HL-60 (cell line): ENCODE measurements at regions not wholly inside any gene's neighbourhood (a gene's known extent, or its start where the extent isn't known, plus 50 kb on each side); places are given as distances from the start of the nearest gene placed in this dataset.
"Not testable (repeated sequence)": the region's sequence is repeated elsewhere in the genome, so short reads cannot be mapped to it uniquely, and the experiment has no call there.

Experiments
- DNase-seq, 2 experiments: peaks; one replicate each; pipeline ENCODE4 v3.0.0-alpha.2; 2010 to 2020; ENCODE audit warnings: low read depth in 1 of 2, low spot score in 1 of 2
- H3K27ac ChIP-seq: fragments of 250-450 bp; sonication (Bioruptor Pico); replicated peaks from 2 replicates; pipeline ENCODE4 v1.5.1; 2020; ENCODE audit warnings: mild to moderate bottlenecking, moderate library complexity
- H3K27me3 ChIP-seq: fragments of 250-450 bp; sonication (Bioruptor Pico); 2 replicates; pipeline ENCODE4 v1.5.1; 2021; ENCODE audit warnings: mild to moderate bottlenecking, moderate library complexity; ENCODE audit not compliant: insufficient read depth, poor library complexity, severe bottlenecking
- H3K4me3 ChIP-seq: replicated peaks from 2 replicates; pipeline ENCODE4 v1.5.1; 2011; ENCODE audit warnings: mild to moderate bottlenecking, control low read depth, low read length; ENCODE audit not compliant: insufficient read depth
- CTCF ChIP-seq: IDR thresholded peaks from one replicate; pipeline ENCODE4 v1.5.1; 2011; ENCODE audit warnings: low read length, control low read depth, inconsistent platforms; ENCODE audit not compliant: insufficient read depth
- GABPA ChIP-seq: IDR thresholded peaks from 2 replicates; pipeline ENCODE4 v1.6.1; 2012; ENCODE audit warnings: low read depth
- POLR2AphosphoS5 ChIP-seq: IDR thresholded peaks from 2 replicates; pipeline ENCODE4 v1.6.1; 2012; ENCODE audit warnings: low read depth
- SPI1 ChIP-seq: IDR thresholded peaks from 2 replicates; pipeline ENCODE4 v1.6.1; 2012; ENCODE audit warnings: low read depth, mild to moderate bottlenecking, borderline replicate concordance
- TF ChIP-seq, protein P1 (sequence below): IDR thresholded peaks from 2 replicates; pipeline ENCODE4 v1.6.1; 2012; ENCODE audit warnings: low read depth; ENCODE audit not compliant: insufficient replicate concordance

DNA sequence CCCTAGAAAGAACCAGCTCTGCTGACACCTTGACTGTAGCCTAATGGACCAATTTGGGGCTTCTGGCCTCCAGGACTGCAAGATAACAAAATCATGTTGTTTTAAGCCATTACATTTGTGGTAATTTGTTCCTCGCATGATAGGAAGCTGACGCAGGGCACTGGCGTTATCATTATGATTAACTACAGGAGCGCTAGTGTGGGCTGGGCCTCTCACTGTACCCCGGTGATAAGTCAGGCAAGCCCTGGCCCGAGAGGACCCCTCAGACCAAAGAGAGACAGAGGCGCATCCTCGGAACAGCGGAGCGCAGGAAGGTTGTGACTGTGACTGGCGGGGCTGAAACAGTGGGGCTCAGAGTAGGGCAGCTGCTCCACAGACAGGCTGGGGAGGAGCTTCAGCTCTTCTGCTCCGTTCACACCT is 150.3 kb upstream of the CHST15 start:
- no peak overlapping the region for H3K27ac ChIP-seq
- TF ChIP-seq GABPA, result no peak
- no peak for TF ChIP-seq SPI1
- TF ChIP-seq, protein P1, sequence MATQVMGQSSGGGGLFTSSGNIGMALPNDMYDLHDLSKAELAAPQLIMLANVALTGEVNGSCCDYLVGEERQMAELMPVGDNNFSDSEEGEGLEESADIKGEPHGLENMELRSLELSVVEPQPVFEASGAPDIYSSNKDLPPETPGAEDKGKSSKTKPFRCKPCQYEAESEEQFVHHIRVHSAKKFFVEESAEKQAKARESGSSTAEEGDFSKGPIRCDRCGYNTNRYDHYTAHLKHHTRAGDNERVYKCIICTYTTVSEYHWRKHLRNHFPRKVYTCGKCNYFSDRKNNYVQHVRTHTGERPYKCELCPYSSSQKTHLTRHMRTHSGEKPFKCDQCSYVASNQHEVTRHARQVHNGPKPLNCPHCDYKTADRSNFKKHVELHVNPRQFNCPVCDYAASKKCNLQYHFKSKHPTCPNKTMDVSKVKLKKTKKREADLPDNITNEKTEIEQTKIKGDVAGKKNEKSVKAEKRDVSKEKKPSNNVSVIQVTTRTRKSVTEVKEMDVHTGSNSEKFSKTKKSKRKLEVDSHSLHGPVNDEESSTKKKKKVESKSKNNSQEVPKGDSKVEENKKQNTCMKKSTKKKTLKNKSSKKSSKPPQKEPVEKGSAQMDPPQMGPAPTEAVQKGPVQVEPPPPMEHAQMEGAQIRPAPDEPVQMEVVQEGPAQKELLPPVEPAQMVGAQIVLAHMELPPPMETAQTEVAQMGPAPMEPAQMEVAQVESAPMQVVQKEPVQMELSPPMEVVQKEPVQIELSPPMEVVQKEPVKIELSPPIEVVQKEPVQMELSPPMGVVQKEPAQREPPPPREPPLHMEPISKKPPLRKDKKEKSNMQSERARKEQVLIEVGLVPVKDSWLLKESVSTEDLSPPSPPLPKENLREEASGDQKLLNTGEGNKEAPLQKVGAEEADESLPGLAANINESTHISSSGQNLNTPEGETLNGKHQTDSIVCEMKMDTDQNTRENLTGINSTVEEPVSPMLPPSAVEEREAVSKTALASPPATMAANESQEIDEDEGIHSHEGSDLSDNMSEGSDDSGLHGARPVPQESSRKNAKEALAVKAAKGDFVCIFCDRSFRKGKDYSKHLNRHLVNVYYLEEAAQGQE, result no peak
- no peak for TF ChIP-seq POLR2AphosphoS5
- TF ChIP-seq CTCF, result no peak
- DNase-seq, result no peak
- H3K4me3 ChIP-seq, result no peak overlapping the region
- H3K27me3 ChIP-seq, result no peaks in the 10 kb centered on the region

- no peaks in the 10 kb centered on the region for H3K27me3 ChIP-seq
- TF ChIP-seq POLR2AphosphoS5 (no peak), CTCF (no peak), GABPA (no peak)
- TF ChIP-seq, protein P1, result no peak
- DNase-seq, result no peak
- H3K4me3 ChIP-seq, result no peak overlapping the region
- no peak overlapping the region for H3K27ac ChIP-seq
These were observed 149.4 kb upstream of the CHST15 start for GRCh38 chr10:124242791-124243190.

GRCh38 chr10:124242365-124242764 is 149.0 kb upstream of the CHST15 start:
- H3K4me3 ChIP-seq, result no peak overlapping the region
- TF ChIP-seq POLR2AphosphoS5 (no peak), GABPA (no peak), SPI1 (no peak), CTCF (no peak)
- TF ChIP-seq, protein P1, result no peak
- DNase-seq, result no peak
- no peak overlapping the region for H3K27ac ChIP-seq
- no peaks in the 10 kb centered on the region for H3K27me3 ChIP-seq

DNA sequence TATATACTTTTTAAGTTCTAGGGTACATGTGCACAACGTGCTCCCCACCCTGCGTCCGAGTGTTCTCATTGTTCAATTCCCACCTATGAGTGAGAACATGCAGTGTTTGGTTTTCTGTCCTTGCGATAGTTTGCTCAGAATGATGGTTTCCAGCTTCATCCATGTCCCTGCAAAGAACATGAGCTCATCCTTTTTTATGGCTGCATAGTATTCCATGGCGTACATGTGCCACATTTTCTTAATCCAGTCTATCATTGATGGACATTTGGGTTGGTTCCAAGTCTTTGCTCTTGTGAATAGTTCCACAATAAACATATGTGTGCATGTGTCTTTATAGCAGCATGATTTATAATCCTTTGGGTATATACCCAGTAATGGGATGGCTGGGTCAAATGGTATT is 148.1 kb upstream of the CHST15 start:
- not testable (repeated sequence) for H3K27me3 ChIP-seq, H3K27ac ChIP-seq, DNase-seq, H3K4me3 ChIP-seq
